ENCODE measurements at regions not wholly inside any gene's neighbourhood (a gene's known extent, or its start where the extent isn't known, plus 50 kb on each side); places are given as distances from the start of the nearest gene placed in this dataset.

DNA sequence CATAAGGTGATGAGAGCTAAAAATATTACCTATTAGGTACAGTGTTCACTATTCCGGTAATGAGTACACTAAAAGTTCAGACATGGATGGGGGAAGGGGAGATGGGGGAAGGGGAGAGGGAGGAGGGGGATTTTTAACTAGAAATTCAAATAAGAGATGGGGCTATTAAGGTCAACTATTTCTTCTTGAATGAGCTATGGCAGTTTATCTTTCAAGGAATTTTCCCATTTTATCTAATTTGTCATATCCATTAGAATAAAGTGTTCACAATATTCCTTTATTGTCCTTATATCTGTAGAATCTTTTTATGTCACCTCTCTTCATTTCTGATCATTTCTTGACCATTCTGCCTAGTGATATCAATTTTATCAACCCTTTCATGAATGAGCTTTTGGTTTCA is 362.4 kb downstream of the SUCLA2 start:
- TF ChIP-seq, protein P1, sequence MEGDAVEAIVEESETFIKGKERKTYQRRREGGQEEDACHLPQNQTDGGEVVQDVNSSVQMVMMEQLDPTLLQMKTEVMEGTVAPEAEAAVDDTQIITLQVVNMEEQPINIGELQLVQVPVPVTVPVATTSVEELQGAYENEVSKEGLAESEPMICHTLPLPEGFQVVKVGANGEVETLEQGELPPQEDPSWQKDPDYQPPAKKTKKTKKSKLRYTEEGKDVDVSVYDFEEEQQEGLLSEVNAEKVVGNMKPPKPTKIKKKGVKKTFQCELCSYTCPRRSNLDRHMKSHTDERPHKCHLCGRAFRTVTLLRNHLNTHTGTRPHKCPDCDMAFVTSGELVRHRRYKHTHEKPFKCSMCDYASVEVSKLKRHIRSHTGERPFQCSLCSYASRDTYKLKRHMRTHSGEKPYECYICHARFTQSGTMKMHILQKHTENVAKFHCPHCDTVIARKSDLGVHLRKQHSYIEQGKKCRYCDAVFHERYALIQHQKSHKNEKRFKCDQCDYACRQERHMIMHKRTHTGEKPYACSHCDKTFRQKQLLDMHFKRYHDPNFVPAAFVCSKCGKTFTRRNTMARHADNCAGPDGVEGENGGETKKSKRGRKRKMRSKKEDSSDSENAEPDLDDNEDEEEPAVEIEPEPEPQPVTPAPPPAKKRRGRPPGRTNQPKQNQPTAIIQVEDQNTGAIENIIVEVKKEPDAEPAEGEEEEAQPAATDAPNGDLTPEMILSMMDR (IDR thresholded peaks at IDR 0.05), result no peak
- no peak for TF ChIP-seq POLR2A (IDR thresholded peaks at IDR 0.05; ENCODE audit: low read depth)

Data from esophagus muscularis mucosa (tissue), 3 donors.